HG02943 (cell line): ENCODE measurements at regions not wholly inside any gene's neighbourhood (a gene's known extent, or its start where the extent isn't known, plus 50 kb on each side); places are given as distances from the start of the nearest gene placed in this dataset.

Experiments used
- ATAC-seq: cut with Tn5 transposase; IDR thresholded peaks from one replicate; pipeline ENCODE4 v1.9.1; 2021; ENCODE audit warnings: mild to moderate bottlenecking, low read depth, moderate library complexity; ENCODE audit not compliant: unreplicated experiment

- no peak for ATAC-seq
These were observed 810.2 kb upstream of the ALCAM start for GRCh38 chr3:104556372-104557078.

- no peak for ATAC-seq
These were observed 805.4 kb upstream of the ALCAM start for GRCh38 chr3:104561324-104561723.

GRCh38 chr3:104564045-104564643 lies 802.6 kb upstream of the ALCAM start:
- no peak for ATAC-seq

- no peak for ATAC-seq
These were observed 800.7 kb upstream of the ALCAM start for GRCh38 chr3:104566054-104566453.

DNA sequence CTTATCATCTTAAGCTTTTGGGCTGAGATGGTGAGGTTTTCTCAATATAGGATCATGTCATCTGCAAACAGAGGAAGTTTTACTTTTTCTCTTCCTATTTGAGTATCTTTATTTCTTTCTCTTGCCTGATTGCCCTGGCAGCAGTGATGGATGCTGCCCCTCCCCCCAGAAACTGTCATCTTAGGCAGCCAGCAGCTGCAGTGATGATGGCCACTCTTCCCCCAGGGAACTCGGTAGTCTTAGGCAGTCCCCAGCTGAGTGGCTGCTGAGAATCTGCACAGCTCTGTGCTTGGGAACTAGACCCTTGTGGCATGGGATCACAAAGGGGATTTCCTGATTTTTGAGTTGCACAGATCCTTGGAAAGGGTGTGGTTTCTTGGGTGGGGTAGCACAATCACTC lies 791.1 kb upstream of the ALCAM start:
- ATAC-seq: no peak

- no peak for ATAC-seq
These were observed 788.2 kb upstream of the ALCAM start for GRCh38 chr3:104578558-104578957.

GRCh38 chr3:104582092-104582491 lies 784.6 kb upstream of the ALCAM start:
- ATAC-seq: no peak

- no peak for ATAC-seq
These were observed 782.0 kb upstream of the ALCAM start for GRCh38 chr3:104584682-104585081.

DNA sequence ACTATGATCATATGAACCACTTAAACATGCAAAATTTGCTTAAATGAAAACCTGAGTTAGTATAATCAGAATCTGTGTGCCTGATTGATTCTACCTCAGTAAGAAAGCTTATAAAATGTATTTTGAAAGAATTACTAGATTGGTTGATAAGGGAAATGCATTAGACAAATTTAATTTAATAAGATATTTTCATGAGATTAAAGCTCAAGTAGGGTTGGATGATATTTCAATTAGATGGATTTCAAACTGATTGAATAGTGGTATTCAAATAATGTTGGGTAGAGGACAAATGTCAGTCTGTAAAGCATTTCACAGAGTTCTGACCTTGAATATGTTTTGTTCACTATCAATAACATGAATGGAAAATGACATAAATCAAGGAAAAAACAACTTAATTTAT lies 780.4 kb upstream of the ALCAM start:
- no peak for ATAC-seq

DNA sequence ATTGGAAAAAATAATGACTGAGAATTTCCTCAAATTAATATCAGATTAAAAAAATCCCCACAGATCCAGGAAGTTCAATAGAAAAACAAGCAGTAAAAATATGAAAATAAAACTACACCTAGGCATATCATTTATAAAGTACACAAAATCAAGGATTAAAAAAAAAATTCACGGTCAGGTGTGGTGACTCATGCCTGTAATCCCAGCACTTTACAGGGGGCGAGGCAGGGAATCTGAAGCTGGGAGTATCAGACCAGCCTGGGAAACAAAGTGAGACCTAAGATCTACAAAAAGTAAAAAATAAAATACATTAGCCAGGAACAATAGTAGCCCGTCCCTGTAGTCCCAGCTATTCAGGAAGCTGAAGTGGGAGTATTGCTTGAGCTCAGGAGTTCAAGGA lies 778.3 kb upstream of the ALCAM start:
- no peak for ATAC-seq

- ATAC-seq: no peak
These were observed 774.9 kb upstream of the ALCAM start for GRCh38 chr3:104591776-104592175.

GRCh38 chr3:104594491-104594890 lies 772.2 kb upstream of the ALCAM start:
- ATAC-seq: no peak

GRCh38 chr3:104596054-104596453 lies 770.7 kb upstream of the ALCAM start:
- ATAC-seq: no peak

GRCh38 chr3:104596551-104596950 lies 770.2 kb upstream of the ALCAM start:
- ATAC-seq: peak; percentile 91

- ATAC-seq: no peak
These were observed 767.7 kb upstream of the ALCAM start for GRCh38 chr3:104598848-104599511.

DNA sequence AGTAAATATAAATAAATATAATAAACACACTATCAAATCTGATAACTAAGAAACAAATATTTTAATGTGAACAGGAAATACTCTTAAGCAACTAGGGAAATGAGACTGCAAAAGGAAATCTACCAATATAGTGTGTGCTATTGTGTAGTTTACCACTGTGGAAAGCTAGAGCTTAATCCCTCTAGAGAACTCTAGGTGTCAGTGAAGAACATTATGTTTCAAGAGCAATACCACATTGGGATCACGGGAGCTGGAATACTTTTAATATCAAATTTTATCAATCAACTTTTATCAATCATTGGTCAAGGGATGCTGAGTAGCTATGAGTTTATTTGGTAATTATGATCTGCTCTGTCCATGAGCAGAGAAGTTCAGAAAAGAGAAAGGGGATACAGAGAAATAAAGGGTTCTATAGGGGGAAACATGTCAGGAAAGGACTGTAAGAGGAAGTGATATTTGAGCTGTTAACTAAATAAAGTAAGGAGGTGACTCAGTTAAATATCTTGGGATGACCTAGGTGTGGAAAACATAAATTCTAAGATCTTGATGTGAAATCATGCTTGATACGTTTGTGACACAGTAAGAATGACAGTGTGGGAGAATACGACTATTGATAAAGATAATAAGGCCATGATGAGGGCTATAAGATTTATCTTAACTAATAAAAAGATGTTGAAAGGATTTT lies 762.2 kb upstream of the ALCAM start:
- ATAC-seq: no peak

DNA sequence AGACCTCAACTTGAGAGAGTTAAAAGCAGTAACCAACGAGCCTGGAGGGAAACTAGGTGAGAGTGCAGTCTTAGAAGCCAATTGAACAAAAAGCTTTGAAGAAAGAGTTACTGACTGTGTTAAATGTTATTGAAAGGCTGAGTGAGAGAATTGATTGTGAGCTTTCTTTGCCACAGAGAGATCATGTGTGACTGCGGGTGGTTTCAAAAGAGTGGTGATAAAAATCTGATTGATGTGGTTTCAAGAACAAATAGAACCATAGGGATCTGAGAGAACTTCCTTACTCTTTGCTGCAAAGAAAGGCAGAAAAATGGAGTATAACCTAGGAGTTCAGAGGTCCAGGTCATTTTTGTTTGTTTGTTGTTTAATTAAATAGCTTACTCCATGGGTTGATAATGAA lies 759.9 kb upstream of the ALCAM start:
- no peak for ATAC-seq

GRCh38 chr3:104610730-104611652 lies 755.7 kb upstream of the ALCAM start:
- ATAC-seq: no peak

DNA sequence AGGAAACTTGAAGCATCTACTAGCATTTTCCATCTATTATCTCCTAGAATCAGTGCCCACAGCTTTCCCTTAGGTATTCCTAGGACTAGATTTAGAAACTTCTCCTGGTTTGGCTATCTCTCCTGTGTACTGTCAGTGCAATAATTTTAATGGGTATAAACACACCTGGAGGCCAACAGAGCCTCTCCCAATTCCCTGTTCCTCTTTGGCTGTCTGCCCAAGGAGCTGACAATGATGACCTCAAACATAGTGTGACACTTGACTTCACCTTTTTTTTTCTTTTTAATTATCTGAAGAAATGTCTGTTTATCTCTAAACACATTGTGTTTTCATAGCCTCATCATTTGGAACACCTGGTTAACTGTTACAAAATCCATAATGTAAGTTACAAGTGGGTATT lies 754.5 kb upstream of the ALCAM start:
- ATAC-seq: no peak

DNA sequence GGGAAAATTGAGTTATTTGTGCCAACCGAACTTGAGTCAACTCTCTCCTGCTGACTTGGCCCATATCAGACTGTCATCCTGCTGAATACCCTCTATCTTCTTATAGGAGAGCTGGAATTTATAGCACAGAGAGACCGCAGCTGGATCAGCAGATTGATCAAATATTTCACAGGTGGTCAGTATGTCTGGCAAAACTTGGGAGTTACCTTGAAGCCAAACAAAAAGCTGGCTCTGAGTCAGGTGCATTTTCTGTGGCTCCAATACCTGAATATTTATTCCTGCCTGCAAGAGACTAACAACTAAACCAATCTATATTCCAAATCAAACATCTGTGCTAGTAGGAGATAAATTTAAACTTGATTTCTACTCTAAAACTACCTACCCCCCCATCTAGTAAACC lies 752.1 kb upstream of the ALCAM start:
- ATAC-seq: no peak
